ENCODE measurements at regions not wholly inside any gene's neighbourhood (a gene's known extent, or its start where the extent isn't known, plus 50 kb on each side); places are given as distances from the start of the nearest gene placed in this dataset.

- TF ChIP-seq PRDM15 (CRISPR knock-in tag; IDR thresholded peaks at IDR 0.05) (no peak), SKIL (IDR thresholded peaks at IDR 0.05; ENCODE audit: low read depth, poor library complexity, severe bottlenecking) (no peak), USF2 (IDR thresholded peaks at IDR 0.05; ENCODE audit: borderline replicate concordance, low read depth, low read length) (no peak), ATF3 (IDR thresholded peaks at IDR 0.05; ENCODE audit: borderline replicate concordance, extremely low read depth, low read depth, low read length) (no peak), NR2F1 (conservative IDR thresholded peaks at IDR 0.05) (no peak), ZZZ3 (IDR thresholded peaks at IDR 0.05; ENCODE audit: control insufficient read depth, insufficient read length, low read depth) (no peak), ATF7 (IDR thresholded peaks at IDR 0.05; ENCODE audit: low read depth) (no peak), ZBTB33 (IDR thresholded peaks at IDR 0.05) (no peak), HCFC1 (IDR thresholded peaks at IDR 0.05; ENCODE audit: low read length) (no peak), CHD1 (IDR thresholded peaks at IDR 0.05; ENCODE audit: low read depth, low read length) (no peak), CREB1 (IDR thresholded peaks at IDR 0.05; ENCODE audit: low read depth) (no peak), ELK1 (IDR thresholded peaks at IDR 0.05; ENCODE audit: low read depth, low read length) (no peak), MYC (IDR thresholded peaks at IDR 0.05; ENCODE audit: insufficient read depth, insufficient read length, insufficient replicate concordance, low read length, severe bottlenecking) (no peak)
Observed at GRCh38 chr9:117970276-117971050, 266.3 kb downstream of the TLR4 start (continued).

Measured in GM12878 (cell line).